K562 (cell line): ENCODE measurements at regions not wholly inside any gene's neighbourhood (a gene's known extent, or its start where the extent isn't known, plus 50 kb on each side); places are given as distances from the start of the nearest gene placed in this dataset.

Source experiments
- ATAC-seq: fragments of 200-7000 bp; cut with Tn5 transposase; 3 replicates; pipeline ENCODE4 v1.9.1; 2020; ENCODE audit warnings: moderate library complexity
- BruUV-seq: library from RNA; stranded (reverse); fragments of 400-500 nt; replicated peaks from 2 replicates; lab custom pipeline; 2021; lab: Mats Ljungman, UMichigan
- CTCF ChIA-PET: fragments of 300-600 bp; formaldehyde crosslinking; extraction: SDS; loops from one replicate; lab custom pipeline; 2021; ENCODE audit warnings: low intra/inter-chr PET ratio; lab: Yijun Ruan, JAX
- POLR2A ChIA-PET: fragments of 300-600, 350-650 bp; sonication (Branson Sonifier 250); formaldehyde crosslinking; extraction: SDS; loops from one replicate; lab custom pipeline; 2021; ENCODE audit warnings: antibody characterized with exemption, inconsistent platforms; lab: Yijun Ruan, JAX
- DNase-seq, 4 experiments: peaks; one replicate each; pipeline versions ENCODE4 v3.0.0 to v3.0.0-alpha.2; 2011 to 2018; ENCODE audit warnings: low spot score in 3 of 4, mixed read lengths in 3 of 4; ENCODE audit errors: extremely low read depth in 1 of 4
- FAIRE-seq: peaks from 2 replicates; lab custom pipeline; 2011; peaks lifted over from hg19 to GRCh38; lab: Jason Lieb, UNC
- H2AFZ ChIP-seq: 2 replicates; pipeline ENCODE4 v1.6.0; 2011; ENCODE audit warnings: low read depth, low read length, control low read depth, inconsistent platforms
- H3K27ac ChIP-seq: fragments of 200-600 bp; 3 replicates; pipeline ENCODE4 v1.8.0; 2011; ENCODE audit warnings: low read depth, mild to moderate bottlenecking, control low read depth, inconsistent platforms, low read length, moderate library complexity, mixed read lengths; ENCODE audit errors: extremely low read depth
- H3K27me3 ChIP-seq, 2 experiments: fragments of 300-600 bp in 1 of 2; 2 replicates in 1 of 2; 3 replicates in 1 of 2; pipeline versions ENCODE4 v1.6.0 to v1.8.0; 2011; ENCODE audit warnings: inconsistent platforms in 2 of 2, low read length in 2 of 2, mild to moderate bottlenecking in 1 of 2, mixed read lengths in 1 of 2, moderate library complexity in 1 of 2; ENCODE audit not compliant: control insufficient read depth in 2 of 2, insufficient read depth in 2 of 2
- H3K36me3 ChIP-seq: fragments of 300-600 bp; 3 replicates; pipeline ENCODE4 v1.8.0; 2011; ENCODE audit warnings: mild to moderate bottlenecking, low read length, inconsistent platforms; ENCODE audit not compliant: control insufficient read depth, insufficient read depth
- H3K4me1 ChIP-seq, 2 experiments: fragments of 200-600 bp in 1 of 2; replicated peaks in 1 of 2; 2 replicates in 1 of 2; 3 replicates in 1 of 2; pipeline versions ENCODE4 v1.5.1 to v1.8.0; 2011; ENCODE audit warnings: inconsistent platforms in 2 of 2, low read length in 2 of 2, mild to moderate bottlenecking in 1 of 2, mixed read lengths in 1 of 2, moderate library complexity in 1 of 2; ENCODE audit not compliant: control insufficient read depth in 2 of 2, insufficient read depth in 2 of 2
- H3K4me2 ChIP-seq: 2 replicates; pipeline ENCODE4 v1.6.1; 2011; ENCODE audit warnings: low read length, control low read depth, inconsistent platforms, mixed read lengths; ENCODE audit not compliant: insufficient read depth
- H3K4me3 ChIP-seq: fragments of 200-600 bp; sonication (generic), shearing (Covaris generic); 2 replicates; pipeline ENCODE4 v1.5.1; 2016; ENCODE audit warnings: control low read depth, inconsistent platforms
- H3K79me2 ChIP-seq: fragments of 200-600 bp; 3 replicates; pipeline ENCODE4 v1.8.0; 2011; ENCODE audit warnings: low read length, inconsistent platforms; ENCODE audit not compliant: control insufficient read depth, insufficient read depth
- H3K9ac ChIP-seq, 2 experiments: 2 replicates each; pipeline versions ENCODE4 v1.6.0 to v1.6.1; 2011; ENCODE audit warnings: low read depth in 2 of 2, low read length in 2 of 2, control low read depth in 1 of 2, inconsistent platforms in 1 of 2, mild to moderate bottlenecking in 1 of 2, mixed read lengths in 1 of 2; ENCODE audit not compliant: insufficient read depth in 1 of 2
- H3K9me1 ChIP-seq: one replicate; pipeline ENCODE4 v1.6.0; 2011; ENCODE audit warnings: inconsistent platforms, mild to moderate bottlenecking, low read length, moderate library complexity; ENCODE audit not compliant: control insufficient read depth, insufficient read depth
- H3K9me3 ChIP-seq: replicated peaks from 2 replicates; pipeline ENCODE4 v1.5.1; 2011; ENCODE audit warnings: low read depth, low read length, inconsistent platforms; ENCODE audit not compliant: control insufficient read depth, insufficient read depth
- H4K20me1 ChIP-seq: replicated peaks from 2 replicates; pipeline ENCODE4 v1.6.1; 2011; ENCODE audit warnings: low read length, inconsistent platforms, mixed read lengths; ENCODE audit not compliant: control insufficient read depth, insufficient read depth
- BCOR ChIP-seq: fragments of 450-650 bp; IDR thresholded peaks from 2 replicates; pipeline ENCODE4 v1.6.1; 2016
- EP400 ChIP-seq: fragments of 450-650 bp; IDR thresholded peaks from 2 replicates; pipeline ENCODE4 v1.6.1; 2017; ENCODE audit warnings: antibody characterized with exemption, mild to moderate bottlenecking, moderate library complexity
- ESRRB ChIP-seq: fragments of 250-450 bp; sonication (Bioruptor Pico); IDR thresholded peaks from 2 replicates; pipeline ENCODE4 v1.5.0; 2020; ENCODE audit warnings: mild to moderate bottlenecking, moderate library complexity, borderline replicate concordance
- HDAC8 ChIP-seq: fragments of 450-650 bp; IDR thresholded peaks from 2 replicates; pipeline ENCODE4 v1.6.1; 2016; ENCODE audit warnings: mild to moderate bottlenecking, missing genetic modification characterization, moderate library complexity, missing compliant biosample characterization
- PURB ChIP-seq: sonication (generic); formaldehyde crosslinking; IDR thresholded peaks from 2 replicates; pipeline ENCODE4 v1.9.0; 2021; ENCODE audit warnings: low read depth, mild to moderate bottlenecking, missing genetic modification reagents
- RCOR1 ChIP-seq, 2 experiments: IDR thresholded peaks; 2 replicates each; pipeline ENCODE4 v1.6.1; 2012; ENCODE audit warnings: low read depth in 2 of 2, low read length in 2 of 2, borderline replicate concordance in 1 of 2, improper control_type of control experiment in 1 of 2
- TAF15 ChIP-seq: fragments of 200-400 bp; formaldehyde crosslinking; IDR thresholded peaks from 2 replicates; pipeline ENCODE4 v1.6.1; 2017; ENCODE audit warnings: mild to moderate bottlenecking, low read depth, low read length, moderate library complexity
- ZNF274 ChIP-seq: IDR thresholded peaks from 2 replicates; pipeline ENCODE4 v1.6.1; 2011; ENCODE audit warnings: low read depth, mild to moderate bottlenecking, low read length, moderate library complexity, borderline replicate concordance
- ZNF707 ChIP-seq: fragments of 250-450 bp; sonication (Bioruptor Pico); conservative IDR thresholded peaks from 2 replicates; pipeline ENCODE4 v1.8.0; 2022; ENCODE audit warnings: inconsistent platforms, mild to moderate bottlenecking, moderate library complexity
- WGBS: fragments of 100-300 bp; shearing (Covaris generic); methylation state at CpG from one replicate; pipeline ENCODE4 v1.1.6; 2016; ENCODE audit warnings: low coverage, mixed read lengths; ENCODE audit not compliant: insufficient coverage; ENCODE audit errors: missing lambda C conversion rate; 5-methylcytosine and 5-hydroxymethylcytosine counted together
- in situ Hi-C: fragments of 300-500 bp; cut with MboI; formaldehyde crosslinking; loops from 4 replicates; pipeline ENCODE4 v1.15.0; 2018; ENCODE audit warnings: inconsistent platforms, mixed read lengths
- intact Hi-C: fragments of 100-400 bp; cut with micrococcal nuclease; formaldehyde crosslinking; loops from 2 replicates; pipeline ENCODE4 v1.14.2; 2022
- TF ChIP-seq, protein P1 (sequence below), 2 experiments: IDR thresholded peaks; 2 replicates each; pipeline ENCODE4 v1.6.1; 2012; ENCODE audit warnings: improper control_type of control experiment in 2 of 2, low read depth in 2 of 2, low read length in 2 of 2, borderline replicate concordance in 1 of 2
- TF ChIP-seq, protein P2 (sequence below): sonication (generic); IDR thresholded peaks from 2 replicates; pipeline ENCODE4 v1.6.1; 2016

DNA sequence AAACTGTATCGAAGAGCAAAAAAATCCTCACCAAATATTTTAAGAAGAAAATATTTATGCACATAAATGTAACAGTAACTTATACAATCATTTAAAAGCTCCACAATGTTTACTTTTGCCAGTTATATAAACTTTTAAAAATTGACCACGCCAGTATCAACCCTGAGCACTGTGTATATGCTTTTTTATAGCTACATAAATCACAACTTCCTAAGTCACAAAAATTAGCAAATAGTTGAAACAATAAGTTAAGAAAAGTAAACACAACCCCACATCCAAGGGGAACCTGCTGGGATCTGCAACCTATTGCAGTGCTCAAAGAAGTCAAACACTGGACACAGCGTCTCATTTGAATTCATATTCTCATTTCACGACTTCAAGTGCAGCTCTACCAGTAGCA, 89.8 kb upstream of the DST start:
- FAIRE-seq (no peak), ATAC-seq (no peak), DNase-seq (no peak)
- intact Hi-C loops (no loop called here), in situ Hi-C loops (no loop called here)
- Histone ChIP-seq H3K36me3 (no peaks in the 10 kb centered on the region), H3K79me2 (no peaks in the 10 kb centered on the region), H2AFZ (no peak overlapping the region), H3K9ac (no peak overlapping the region), H4K20me1 (no peaks in the 10 kb centered on the region), H3K27me3 (no peaks in the 10 kb centered on the region), H3K4me3 (no peak overlapping the region), H3K9me3 (no peaks in the 10 kb centered on the region), H3K9me1 (no peaks in the 10 kb centered on the region), H3K4me2 (no peak overlapping the region), H3K4me1 (no peaks in the 10 kb centered on the region), H3K27ac (no peak overlapping the region)
- 15% methylated on average over 4 of the region's 4 CpGs for WGBS
- CTCF ChIA-PET = no interaction called here
- POLR2A ChIA-PET = no interaction called here
- TF ChIP-seq, protein P1, sequence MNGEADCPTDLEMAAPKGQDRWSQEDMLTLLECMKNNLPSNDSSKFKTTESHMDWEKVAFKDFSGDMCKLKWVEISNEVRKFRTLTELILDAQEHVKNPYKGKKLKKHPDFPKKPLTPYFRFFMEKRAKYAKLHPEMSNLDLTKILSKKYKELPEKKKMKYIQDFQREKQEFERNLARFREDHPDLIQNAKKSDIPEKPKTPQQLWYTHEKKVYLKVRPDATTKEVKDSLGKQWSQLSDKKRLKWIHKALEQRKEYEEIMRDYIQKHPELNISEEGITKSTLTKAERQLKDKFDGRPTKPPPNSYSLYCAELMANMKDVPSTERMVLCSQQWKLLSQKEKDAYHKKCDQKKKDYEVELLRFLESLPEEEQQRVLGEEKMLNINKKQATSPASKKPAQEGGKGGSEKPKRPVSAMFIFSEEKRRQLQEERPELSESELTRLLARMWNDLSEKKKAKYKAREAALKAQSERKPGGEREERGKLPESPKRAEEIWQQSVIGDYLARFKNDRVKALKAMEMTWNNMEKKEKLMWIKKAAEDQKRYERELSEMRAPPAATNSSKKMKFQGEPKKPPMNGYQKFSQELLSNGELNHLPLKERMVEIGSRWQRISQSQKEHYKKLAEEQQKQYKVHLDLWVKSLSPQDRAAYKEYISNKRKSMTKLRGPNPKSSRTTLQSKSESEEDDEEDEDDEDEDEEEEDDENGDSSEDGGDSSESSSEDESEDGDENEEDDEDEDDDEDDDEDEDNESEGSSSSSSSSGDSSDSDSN (IDR thresholded peaks at IDR 0.05; ENCODE audit: borderline replicate concordance in 1 of 2, low read depth in 2 of 2, low read length in 2 of 2) = no peak
- TF ChIP-seq BCOR = no peak
- no peak for TF ChIP-seq ESRRB
- TF ChIP-seq HDAC8 (tag) = no peak
- TF ChIP-seq TAF15 = no peak
- TF ChIP-seq PURB (CRISPR knock-in tag) = no peak
- TF ChIP-seq, protein P2, sequence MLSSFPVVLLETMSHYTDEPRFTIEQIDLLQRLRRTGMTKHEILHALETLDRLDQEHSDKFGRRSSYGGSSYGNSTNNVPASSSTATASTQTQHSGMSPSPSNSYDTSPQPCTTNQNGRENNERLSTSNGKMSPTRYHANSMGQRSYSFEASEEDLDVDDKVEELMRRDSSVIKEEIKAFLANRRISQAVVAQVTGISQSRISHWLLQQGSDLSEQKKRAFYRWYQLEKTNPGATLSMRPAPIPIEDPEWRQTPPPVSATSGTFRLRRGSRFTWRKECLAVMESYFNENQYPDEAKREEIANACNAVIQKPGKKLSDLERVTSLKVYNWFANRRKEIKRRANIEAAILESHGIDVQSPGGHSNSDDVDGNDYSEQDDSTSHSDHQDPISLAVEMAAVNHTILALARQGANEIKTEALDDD = no peak
- TF ChIP-seq RCOR1 (IDR thresholded peaks at IDR 0.05; ENCODE audit: borderline replicate concordance in 1 of 2, low read depth in 2 of 2, low read length in 2 of 2) = no peak
- TF ChIP-seq ZNF274 = no peak
- no peak for TF ChIP-seq EP400
- no peak for TF ChIP-seq ZNF707 (CRISPR knock-in tag)
- BruUV-seq = no TSS peak
